ENCODE measurements at regions not wholly inside any gene's neighbourhood (a gene's known extent, or its start where the extent isn't known, plus 50 kb on each side); places are given as distances from the start of the nearest gene placed in this dataset.

GRCh38 chr2:133936601-133937000, 317.3 kb upstream of the MGAT5 start:
- no peak for DNase-seq (ENCODE audit: low read depth in 3 of 3, low spot score in 1 of 3)

GRCh38 chr2:133937669-133938068, 316.2 kb upstream of the MGAT5 start:
- no peak for DNase-seq (ENCODE audit: low read depth in 3 of 3, low spot score in 1 of 3)

- no peak for DNase-seq (ENCODE audit: low read depth in 3 of 3, low spot score in 1 of 3)
Observed at GRCh38 chr2:133940134-133940533, 313.7 kb upstream of the MGAT5 start.

- DNase-seq (ENCODE audit: low read depth in 3 of 3, low spot score in 1 of 3), result no peak
Observed at GRCh38 chr2:133941666-133942065, 312.2 kb upstream of the MGAT5 start.

GRCh38 chr2:133942398-133942797, 311.5 kb upstream of the MGAT5 start:
- no peak for DNase-seq (ENCODE audit: low read depth in 3 of 3, low spot score in 1 of 3)

GRCh38 chr2:133943108-133943507, 310.8 kb upstream of the MGAT5 start:
- DNase-seq (ENCODE audit: low read depth in 3 of 3, low spot score in 1 of 3), result no peak

- DNase-seq (ENCODE audit: low read depth in 3 of 3, low spot score in 1 of 3), result no peak
Observed at GRCh38 chr2:133945089-133945488, 308.8 kb upstream of the MGAT5 start.

GRCh38 chr2:133947057-133947456, 306.8 kb upstream of the MGAT5 start:
- DNase-seq (ENCODE audit: low read depth in 3 of 3, low spot score in 1 of 3), result no peak

GRCh38 chr2:133948610-133949290, 305.1 kb upstream of the MGAT5 start:
- no peak for DNase-seq (ENCODE audit: low read depth in 3 of 3, low spot score in 1 of 3)

- no peak for DNase-seq (ENCODE audit: low read depth in 3 of 3, low spot score in 1 of 3)
Observed at GRCh38 chr2:133949595-133949994, 304.3 kb upstream of the MGAT5 start.

- DNase-seq (ENCODE audit: low read depth in 3 of 3, low spot score in 1 of 3), result no peak
Observed at GRCh38 chr2:133951209-133951608, 302.7 kb upstream of the MGAT5 start.

GRCh38 chr2:133952420-133952819, 301.5 kb upstream of the MGAT5 start:
- no peak for DNase-seq (ENCODE audit: low read depth in 3 of 3, low spot score in 1 of 3)

- DNase-seq (ENCODE audit: low read depth in 3 of 3, low spot score in 1 of 3), result no peak
Observed at GRCh38 chr2:133952896-133953295, 301.0 kb upstream of the MGAT5 start.

GRCh38 chr2:133953524-133953923, 300.3 kb upstream of the MGAT5 start:
- no peak for DNase-seq (ENCODE audit: low read depth in 3 of 3, low spot score in 1 of 3)

- no peak for DNase-seq (ENCODE audit: low read depth in 3 of 3, low spot score in 1 of 3)
Observed at GRCh38 chr2:133954636-133955035, 299.2 kb upstream of the MGAT5 start.

GRCh38 chr2:133955169-133955568, 298.7 kb upstream of the MGAT5 start:
- no peak for DNase-seq (ENCODE audit: low read depth in 3 of 3, low spot score in 1 of 3)

GRCh38 chr2:133956434-133956935, 297.4 kb upstream of the MGAT5 start:
- no peak for DNase-seq (ENCODE audit: low read depth in 3 of 3, low spot score in 1 of 3)

- DNase-seq (ENCODE audit: low read depth in 3 of 3, low spot score in 1 of 3), result no peak
Observed at GRCh38 chr2:133957724-133958480, 296.0 kb upstream of the MGAT5 start.

- DNase-seq (ENCODE audit: low read depth in 3 of 3, low spot score in 1 of 3), result no peak
Observed at GRCh38 chr2:133959066-133959465, 294.8 kb upstream of the MGAT5 start.

GRCh38 chr2:133966720-133967304, 287.1 kb upstream of the MGAT5 start:
- DNase-seq (ENCODE audit: low read depth in 3 of 3, low spot score in 1 of 3), result no peak

- no peak for DNase-seq (ENCODE audit: low read depth in 3 of 3, low spot score in 1 of 3)
Observed at GRCh38 chr2:133967326-133967725, 286.5 kb upstream of the MGAT5 start.

- no peak for DNase-seq (ENCODE audit: low read depth in 3 of 3, low spot score in 1 of 3)
Observed at GRCh38 chr2:133968446-133968845, 285.4 kb upstream of the MGAT5 start.

All from stimulated activated CD4-positive, alpha-beta T cell treated with anti-CD3 and anti-CD28 coated beads, TNF-alpha, amount 100 ng/mL, for 1 hour (primary cell).